ENCODE measurements at regions not wholly inside any gene's neighbourhood (a gene's known extent, or its start where the extent isn't known, plus 50 kb on each side); places are given as distances from the start of the nearest gene placed in this dataset.

- POLR2A ChIA-PET = no interaction called here
- CTCF ChIA-PET = interaction anchor here (1.2 kb wide), 1 partner anchor 28 kb away, joined by 3 read pairs; no protein-coding TSS in a partner anchor
- no peak for TF ChIP-seq CTCF (IDR thresholded peaks at IDR 0.05; ENCODE audit: insufficient read depth, low read depth, low read length)
These were observed 343.9 kb upstream of the ALCAM start for GRCh38 chr3:105022813-105023212.

GRCh38 chr3:105030211-105030610 is 336.5 kb upstream of the ALCAM start:
- ChIA-PET POLR2A (no interaction called here), CTCF (no interaction called here)
- Histone ChIP-seq H3K27me3 (ENCODE audit: control insufficient read depth, insufficient read depth, low read length) (no peaks in the 10 kb centered on the region), H3K4me3 (ENCODE audit: low read depth, low read length) (no peak overlapping the region), H3K36me3 (ENCODE audit: control insufficient read depth, insufficient read depth, low read length) (no peaks in the 10 kb centered on the region)
- no peak for TF ChIP-seq CTCF (IDR thresholded peaks at IDR 0.05; ENCODE audit: insufficient read depth, low read depth, low read length)
- DNase-seq (ENCODE audit: low read depth) = no peak

More at GRCh38 chr3:105022813-105023212, 343.9 kb upstream of the ALCAM start:
- Histone ChIP-seq H3K4me3 (ENCODE audit: low read depth, low read length) (no peak overlapping the region), H3K36me3 (ENCODE audit: control insufficient read depth, insufficient read depth, low read length) (no peaks in the 10 kb centered on the region), H3K27me3 (ENCODE audit: control insufficient read depth, insufficient read depth, low read length) (no peaks in the 10 kb centered on the region)
- no peak for DNase-seq (ENCODE audit: low read depth)

GRCh38 chr3:105032541-105032940 is 334.2 kb upstream of the ALCAM start:
- ChIA-PET POLR2A (no interaction called here), CTCF (no interaction called here)
- TF ChIP-seq CTCF (IDR thresholded peaks at IDR 0.05; ENCODE audit: insufficient read depth, low read depth, low read length) = no peak
- Histone ChIP-seq H3K27me3 (ENCODE audit: control insufficient read depth, insufficient read depth, low read length) (no peaks in the 10 kb centered on the region), H3K4me3 (ENCODE audit: low read depth, low read length) (no peak overlapping the region), H3K36me3 (ENCODE audit: control insufficient read depth, insufficient read depth, low read length) (no peaks in the 10 kb centered on the region)
- no peak for DNase-seq (ENCODE audit: low read depth)

GRCh38 chr3:105033081-105033480 is 333.6 kb upstream of the ALCAM start:
- Histone ChIP-seq H3K4me3 (ENCODE audit: low read depth, low read length) (no peak overlapping the region), H3K27me3 (ENCODE audit: control insufficient read depth, insufficient read depth, low read length) (no peaks in the 10 kb centered on the region), H3K36me3 (ENCODE audit: control insufficient read depth, insufficient read depth, low read length) (no peaks in the 10 kb centered on the region)
- no peak for TF ChIP-seq CTCF (IDR thresholded peaks at IDR 0.05; ENCODE audit: insufficient read depth, low read depth, low read length)
- ChIA-PET POLR2A (no interaction called here), CTCF (no interaction called here)
- no peak for DNase-seq (ENCODE audit: low read depth)

GRCh38 chr3:105039004-105039403 is 327.7 kb upstream of the ALCAM start:
- POLR2A ChIA-PET = no interaction called here
- no peaks in the 10 kb centered on the region for H3K36me3 ChIP-seq (ENCODE audit: control insufficient read depth, insufficient read depth, low read length)
- TF ChIP-seq CTCF (IDR thresholded peaks at IDR 0.05; ENCODE audit: insufficient read depth, low read depth, low read length) = no peak
- no peaks in the 10 kb centered on the region for H3K27me3 ChIP-seq (ENCODE audit: control insufficient read depth, insufficient read depth, low read length)
- no peak for DNase-seq (ENCODE audit: low read depth)
- no peak overlapping the region for H3K4me3 ChIP-seq (ENCODE audit: low read depth, low read length)
- CTCF ChIA-PET = no interaction called here

Measured in BJ (cell line).